Endothelial cell of umbilical vein (primary cell): ENCODE measurements at regions not wholly inside any gene's neighbourhood (a gene's known extent, or its start where the extent isn't known, plus 50 kb on each side); places are given as distances from the start of the nearest gene placed in this dataset.

Source experiments
- JUN ChIP-seq: IDR thresholded peaks from 2 replicates; pipeline ENCODE4 v1.6.1; 2011; ENCODE audit warnings: borderline replicate concordance, low read depth; ENCODE audit not compliant: insufficient read length, insufficient read depth
- POLR2A ChIP-seq: IDR thresholded peaks from 2 replicates; pipeline ENCODE4 v1.6.1; 2012; ENCODE audit warnings: low read depth, mild to moderate bottlenecking, control low read depth, low read length

DNA sequence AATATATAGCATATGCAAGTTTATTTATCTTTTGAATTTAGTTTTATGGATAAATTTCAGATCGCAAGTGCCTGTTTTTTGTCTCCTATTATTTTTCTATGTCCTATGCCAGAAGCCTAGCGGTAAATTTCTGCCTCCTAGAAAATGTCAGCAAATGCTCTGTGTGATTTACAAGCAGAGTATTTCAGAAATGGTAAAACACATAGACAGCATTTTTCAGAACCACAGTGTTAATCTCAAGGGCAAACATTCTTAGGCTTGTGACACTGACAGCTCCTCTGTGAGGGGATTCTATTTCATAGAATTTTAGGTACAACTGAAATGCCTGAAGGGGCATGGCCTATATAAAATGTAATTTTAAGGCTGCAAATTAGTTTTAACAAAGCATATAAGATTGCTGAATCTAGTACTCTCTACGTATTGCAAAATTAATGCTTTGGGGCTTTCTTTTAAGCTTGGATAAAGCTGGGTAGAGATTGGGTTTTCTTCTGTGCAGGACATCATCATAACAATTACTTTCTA lies 89.9 kb upstream of the PTCHD4 start:
- TF ChIP-seq POLR2A = no peak
- no peak for TF ChIP-seq JUN
